NOMO-1 (cell line): ENCODE measurements at regions not wholly inside any gene's neighbourhood (a gene's known extent, or its start where the extent isn't known, plus 50 kb on each side); places are given as distances from the start of the nearest gene placed in this dataset.
A peak's percentile ranks its signal among the peaks of the same experiment; 100 is the strongest.
"Not testable (repeated sequence)": the region's sequence is repeated elsewhere in the genome, so short reads cannot be mapped to it uniquely, and the experiment has no call there.

Source experiments
- DNase-seq, 2 experiments: peaks; one replicate each; lab custom pipeline; 2025; ENCODE audit not compliant: unreplicated experiment in 2 of 2; lab: John Stamatoyannopoulos, UW

DNA sequence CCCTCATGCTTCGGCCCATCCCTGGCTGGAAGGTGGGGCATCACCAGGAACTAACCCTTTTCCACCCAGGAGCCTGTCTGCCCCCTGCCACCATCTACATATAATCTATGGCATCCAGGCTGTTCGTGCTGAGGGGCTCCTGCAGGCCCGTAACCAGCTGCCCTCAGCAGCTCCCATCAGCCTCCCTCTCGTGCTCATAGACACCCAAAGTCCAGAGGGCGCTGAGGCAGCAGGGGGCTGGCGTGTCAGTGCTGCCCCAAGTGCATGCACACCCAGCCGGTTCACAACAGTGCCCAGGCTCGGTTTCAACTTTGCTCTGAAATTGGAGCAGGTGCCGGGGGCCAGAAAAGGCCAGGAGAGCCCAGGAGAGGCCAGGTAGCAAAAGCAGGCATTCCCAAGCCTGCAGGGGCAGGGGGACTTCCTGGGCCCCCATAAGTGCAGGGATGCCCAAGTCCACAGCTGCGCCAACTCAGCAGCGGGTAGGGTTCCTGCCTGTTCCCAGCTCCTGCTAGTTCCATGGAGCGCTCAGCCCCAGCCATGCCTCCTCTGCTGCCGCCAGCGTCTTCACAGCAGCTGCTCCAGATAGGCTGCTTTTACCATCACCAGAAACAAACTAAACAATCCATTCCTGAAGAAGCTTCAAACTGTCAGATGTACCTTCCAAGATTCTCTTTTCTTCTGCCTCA is 558.2 kb upstream of the GNPDA2 start:
- DNase-seq = no peak

- DNase-seq = no peak
Observed at GRCh38 chr4:45283352-45283751, 557.0 kb upstream of the GNPDA2 start.

GRCh38 chr4:45280121-45280520 is 553.8 kb upstream of the GNPDA2 start:
- DNase-seq = no peak

DNA sequence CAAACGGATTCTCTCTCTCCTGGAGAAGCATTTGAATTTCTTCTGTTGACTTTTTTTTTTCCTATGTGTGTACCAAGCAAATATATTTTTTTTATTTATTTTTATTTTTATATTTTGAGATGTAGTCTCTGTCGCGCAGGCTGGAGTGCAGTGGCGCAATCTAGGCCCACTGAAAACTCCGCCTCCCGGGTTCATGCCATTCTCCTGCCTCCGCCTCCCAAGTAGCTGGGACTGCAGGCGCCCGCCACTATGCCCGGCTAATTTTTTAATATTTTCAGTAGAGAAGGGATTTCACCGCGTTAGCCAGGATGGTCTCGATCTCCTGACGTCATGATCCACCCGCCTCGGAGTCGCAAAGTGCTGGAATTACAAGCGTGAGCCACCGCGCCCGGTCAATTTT is 549.5 kb upstream of the GNPDA2 start:
- no peak for DNase-seq

DNA sequence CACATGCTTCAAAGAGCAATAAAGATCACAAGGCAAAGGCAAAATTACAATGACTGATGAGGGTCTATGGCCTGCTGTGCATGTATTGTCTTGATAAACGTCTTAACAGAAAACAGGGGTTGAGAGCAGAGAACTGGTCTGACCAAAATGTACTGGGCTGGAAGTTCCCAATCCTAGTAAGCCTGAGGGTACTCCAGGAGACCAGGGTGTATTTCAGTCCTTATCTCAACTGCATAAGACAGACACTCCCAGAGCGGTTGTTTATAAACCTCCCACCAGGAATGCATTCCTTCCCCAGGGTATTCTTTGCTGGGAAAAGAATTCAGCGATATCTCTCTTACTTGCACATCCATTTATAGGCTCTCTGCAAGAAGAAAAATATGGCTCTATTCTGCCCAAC is 521.8 kb upstream of the GNPDA2 start:
- DNase-seq = not testable (repeated sequence)

DNA sequence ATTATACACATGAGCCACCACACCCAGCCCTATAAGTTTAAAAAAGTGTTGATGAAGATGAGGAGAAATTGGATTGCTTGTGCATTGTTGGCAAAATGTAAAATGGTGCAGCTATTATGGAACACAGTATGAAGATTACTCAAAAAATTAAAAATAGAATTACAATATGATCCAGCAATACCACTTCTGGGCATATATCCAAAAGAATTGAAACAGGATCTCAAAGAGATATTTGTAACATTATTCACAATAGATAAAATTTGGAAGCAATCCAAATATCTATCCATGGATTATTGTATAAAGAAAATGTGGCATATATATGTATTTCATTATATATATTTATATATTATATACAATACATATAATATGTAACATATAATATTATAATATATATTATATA is 515.6 kb upstream of the GNPDA2 start:
- DNase-seq = no peak

- no peak for DNase-seq
Observed at GRCh38 chr4:45229206-45229605, 502.9 kb upstream of the GNPDA2 start.

DNA sequence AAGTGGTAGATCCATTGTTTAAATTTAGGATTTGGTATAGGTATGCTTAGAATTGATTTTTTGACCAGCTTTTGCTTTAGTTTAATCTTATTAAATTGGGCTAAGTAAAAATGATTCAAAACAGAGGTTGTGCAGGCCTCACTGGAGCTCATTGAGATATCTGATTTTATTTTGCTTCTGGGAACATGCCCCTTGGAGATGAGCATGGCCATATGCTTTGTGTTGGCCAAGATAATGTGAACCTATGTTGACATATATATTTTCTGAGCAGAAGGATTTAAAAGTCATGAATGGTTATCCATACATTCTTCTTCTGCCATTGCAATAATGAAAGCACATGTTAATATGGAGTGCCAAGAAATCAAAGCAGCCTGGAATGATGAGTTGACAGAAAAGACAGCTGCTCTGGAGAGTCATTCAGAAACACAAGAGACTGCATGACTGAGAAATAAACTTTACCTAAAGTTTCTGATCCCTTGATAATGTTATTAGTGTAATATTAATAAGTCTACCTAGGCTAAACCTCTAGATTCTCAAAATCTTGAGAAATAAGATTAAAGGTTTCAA is 489.7 kb upstream of the GNPDA2 start:
- no peak for DNase-seq

- not testable (repeated sequence) for DNase-seq
Observed at GRCh38 chr4:45208476-45208875, 482.1 kb upstream of the GNPDA2 start.

DNA sequence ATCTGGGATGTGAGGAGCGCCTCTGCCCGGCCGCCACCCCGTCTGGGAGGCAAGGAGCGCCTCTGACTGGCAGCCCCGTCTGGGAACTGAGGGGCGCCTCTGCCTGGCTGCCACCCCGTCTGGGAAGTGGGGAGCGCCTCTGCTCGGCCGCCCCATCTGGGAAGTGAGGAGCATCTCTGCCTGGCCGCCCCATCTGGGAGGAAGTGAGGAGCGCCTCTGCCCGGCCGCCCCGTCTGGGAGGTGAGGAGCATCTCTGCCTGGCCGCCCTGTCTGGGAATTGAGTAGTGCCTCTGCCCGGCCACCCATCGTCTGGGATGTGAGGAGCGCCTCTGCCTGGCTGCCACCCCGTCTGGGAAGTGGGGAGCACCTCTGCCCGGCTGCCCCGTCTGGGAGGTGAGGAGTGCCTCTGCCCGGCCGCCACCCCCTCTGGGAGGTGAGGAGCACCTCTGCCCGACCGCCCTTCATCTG is 481.5 kb upstream of the GNPDA2 start:
- DNase-seq = not testable (repeated sequence)

- not testable (repeated sequence) for DNase-seq
Observed at GRCh38 chr4:45207241-45207863, 481.0 kb upstream of the GNPDA2 start.

DNA sequence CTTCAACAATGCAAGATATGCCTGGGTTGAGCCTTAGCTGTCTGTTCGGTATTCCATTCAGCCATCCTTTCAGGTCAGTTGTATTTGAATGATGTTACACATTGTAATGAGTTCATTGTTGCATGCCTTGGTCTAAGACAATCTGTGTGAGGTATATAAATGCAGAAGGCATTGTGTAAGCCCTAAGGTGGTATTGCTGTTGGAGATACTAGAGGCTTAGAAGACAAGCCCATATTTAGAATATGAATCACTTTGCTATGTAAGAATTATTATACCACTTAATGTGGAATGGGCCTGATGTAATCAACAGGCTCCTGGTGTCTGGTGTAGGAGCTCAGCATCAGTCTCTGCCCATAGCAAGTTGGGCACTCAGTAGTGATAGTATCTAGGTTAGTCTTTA is 473.4 kb upstream of the GNPDA2 start:
- DNase-seq = no peak

GRCh38 chr4:45188501-45188900 is 462.1 kb upstream of the GNPDA2 start:
- DNase-seq = no peak

GRCh38 chr4:45186249-45186648 is 459.9 kb upstream of the GNPDA2 start:
- DNase-seq = peak; percentile 17 to 61

GRCh38 chr4:45183905-45184304 is 457.5 kb upstream of the GNPDA2 start:
- no peak for DNase-seq

DNA sequence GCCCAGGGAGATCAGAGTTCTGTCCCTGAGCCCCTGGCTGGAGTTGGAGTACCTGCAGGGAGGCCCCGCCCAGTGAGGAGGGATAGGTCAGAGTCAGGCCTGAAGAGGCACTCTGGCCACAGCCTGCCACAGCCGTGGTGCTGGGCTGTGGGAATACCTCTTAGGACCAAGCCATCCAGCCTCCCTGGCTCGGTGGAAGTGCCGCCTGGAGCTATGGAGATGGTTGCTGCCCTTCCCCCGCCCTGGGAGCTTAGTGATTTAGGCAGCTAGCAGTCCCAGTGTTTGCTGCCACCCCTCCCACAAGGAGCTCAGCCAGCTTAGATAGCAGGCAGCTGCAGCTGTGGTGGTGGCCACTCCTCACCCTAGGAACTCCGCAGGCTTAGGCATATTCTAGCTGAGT is 446.3 kb upstream of the GNPDA2 start:
- no peak for DNase-seq

GRCh38 chr4:45160951-45161350 is 434.6 kb upstream of the GNPDA2 start:
- no peak for DNase-seq

GRCh38 chr4:45155081-45155777 is 428.9 kb upstream of the GNPDA2 start:
- DNase-seq = no peak

- DNase-seq = no peak
Observed at GRCh38 chr4:45147866-45148265, 421.5 kb upstream of the GNPDA2 start.

GRCh38 chr4:45131020-45131419 is 404.7 kb upstream of the GNPDA2 start:
- DNase-seq = no peak

- DNase-seq = no peak
Observed at GRCh38 chr4:45122406-45122805, 396.1 kb upstream of the GNPDA2 start.
